GM23338 (cell line): ENCODE measurements at regions not wholly inside any gene's neighbourhood (a gene's known extent, or its start where the extent isn't known, plus 50 kb on each side); places are given as distances from the start of the nearest gene placed in this dataset.

ENCODE experiments used
- ATAC-seq: fragments of 200-7000 bp; cut with Tn5 transposase; 3 replicates; pipeline ENCODE4 v1.9.1; 2020
- DNase-seq: peaks from one replicate; pipeline ENCODE4 v3.0.0-alpha.2; 2015; ENCODE audit warnings: low spot score
- H2AFZ ChIP-seq: fragments of 200-600 bp; sonication (generic); 2 replicates; pipeline ENCODE4 v1.8.0; 2016; ENCODE audit warnings: antibody characterized with exemption, mild to moderate bottlenecking, moderate library complexity
- H3F3A ChIP-seq: fragments of 200-600 bp; sonication (generic); replicated peaks from 2 replicates; pipeline ENCODE4 v1.8.0; 2017; ENCODE audit warnings: antibody characterized with exemption, mixed run types, low read depth
- H3K27ac ChIP-seq: fragments of 200-600 bp; sonication (generic); 2 replicates; pipeline ENCODE4 v1.6.1; 2016; ENCODE audit warnings: low read depth
- H3K27me3 ChIP-seq: fragments of 200-600 bp; sonication (generic); 2 replicates; pipeline ENCODE4 v1.8.0; 2016; ENCODE audit warnings: mild to moderate bottlenecking, mixed run types, moderate library complexity; ENCODE audit not compliant: insufficient read depth
- H3K36me3 ChIP-seq: fragments of 200-600 bp; sonication (generic); 2 replicates; pipeline ENCODE4 v1.8.0; 2016; ENCODE audit warnings: mild to moderate bottlenecking; ENCODE audit not compliant: insufficient read depth
- H3K4me1 ChIP-seq: fragments of 200-600 bp; sonication (generic); 2 replicates; pipeline ENCODE4 v1.8.0; 2016; ENCODE audit warnings: mild to moderate bottlenecking, moderate library complexity; ENCODE audit not compliant: insufficient read depth
- H3K4me2 ChIP-seq: fragments of 200-600 bp; sonication (generic); 2 replicates; pipeline ENCODE4 v1.7.1; 2017; ENCODE audit warnings: mixed run types
- H3K4me3 ChIP-seq: fragments of 200-600 bp; sonication (generic); 2 replicates; pipeline ENCODE4 v1.6.1; 2016; ENCODE audit warnings: mixed run types
- H3K79me2 ChIP-seq: fragments of 200-600 bp; sonication (generic); replicated peaks from 2 replicates; pipeline ENCODE4 v1.8.0; 2017; ENCODE audit warnings: mild to moderate bottlenecking; ENCODE audit not compliant: insufficient read depth
- H3K9me2 ChIP-seq: fragments of 200-600 bp; sonication (generic); 2 replicates; pipeline ENCODE4 v1.8.0; 2017; ENCODE audit not compliant: insufficient read depth
- H4K20me1 ChIP-seq: fragments of 200-600 bp; sonication (generic); replicated peaks from 2 replicates; pipeline ENCODE4 v1.8.0; 2017; ENCODE audit warnings: mild to moderate bottlenecking; ENCODE audit not compliant: insufficient read depth
- H3K27ac Mint-ChIP-seq: 2 replicates; pipeline ENCODE4 v1.8.0; 2020; ENCODE audit warnings: inconsistent platforms, mild to moderate bottlenecking, moderate library complexity, mixed read lengths
- H3K27me3 Mint-ChIP-seq: 3 replicates; pipeline ENCODE4 v1.8.0; 2022; ENCODE audit warnings: low read depth, mild to moderate bottlenecking, moderate library complexity, mixed read lengths, inconsistent platforms; ENCODE audit not compliant: insufficient read depth, poor library complexity
- H3K36me3 Mint-ChIP-seq: 3 replicates; pipeline ENCODE4 v1.8.0; 2021; ENCODE audit warnings: low read depth, mild to moderate bottlenecking, inconsistent platforms, moderate library complexity, mixed read lengths
- H3K4me1 Mint-ChIP-seq: 3 replicates; pipeline ENCODE4 v1.8.0; 2020; ENCODE audit warnings: mild to moderate bottlenecking, inconsistent platforms, mixed read lengths
- H3K4me3 Mint-ChIP-seq: 3 replicates; pipeline ENCODE4 v1.8.0; 2021; ENCODE audit warnings: moderate library complexity, mild to moderate bottlenecking, inconsistent platforms, mixed read lengths
- H3K9me3 Mint-ChIP-seq: 3 replicates; pipeline ENCODE4 v1.8.0; 2020; ENCODE audit warnings: moderate library complexity, mild to moderate bottlenecking, inconsistent platforms, mixed read lengths
- CREB1 ChIP-seq: fragments of 250-450 bp; sonication (Bioruptor Pico); IDR thresholded peaks from 2 replicates; pipeline ENCODE4 v1.5.0; 2020; ENCODE audit warnings: low read depth, mild to moderate bottlenecking, moderate library complexity
- EZH2 ChIP-seq: fragments of 200-600 bp; sonication (generic); IDR thresholded peaks from one replicate; pipeline ENCODE4 v1.8.0; 2017; ENCODE audit warnings: antibody characterized with exemption, mild to moderate bottlenecking, low read depth; ENCODE audit not compliant: unreplicated experiment
- EZH2phosphoT487 ChIP-seq: fragments of 200-600 bp; sonication (generic); IDR thresholded peaks from one replicate; pipeline ENCODE4 v1.8.1; 2018; ENCODE audit warnings: antibody characterized with exemption; ENCODE audit not compliant: unreplicated experiment
- NANOG ChIP-seq: IDR thresholded peaks from 2 replicates; pipeline ENCODE4 v1.6.1; 2016; ENCODE audit warnings: antibody characterized with exemption, borderline replicate concordance
- REST ChIP-seq: IDR thresholded peaks from one replicate; pipeline ENCODE4 v1.6.1; 2018; ENCODE audit warnings: antibody characterized with exemption; ENCODE audit not compliant: unreplicated experiment
- STAT1 ChIP-seq: IDR thresholded peaks from one replicate; pipeline ENCODE4 v1.6.1; 2016; ENCODE audit warnings: antibody characterized with exemption; ENCODE audit not compliant: unreplicated experiment
- ZNF331 ChIP-seq: fragments of 250-450 bp; sonication (Bioruptor Pico); IDR thresholded peaks from 2 replicates; pipeline ENCODE4 v1.5.0; 2020; ENCODE audit warnings: low read depth, mild to moderate bottlenecking, moderate library complexity
- ZNF462 ChIP-seq: fragments of 250-450 bp; sonication (Bioruptor Pico); IDR thresholded peaks from 2 replicates; pipeline ENCODE4 v1.5.0; 2020; ENCODE audit warnings: mild to moderate bottlenecking, moderate library complexity

DNA sequence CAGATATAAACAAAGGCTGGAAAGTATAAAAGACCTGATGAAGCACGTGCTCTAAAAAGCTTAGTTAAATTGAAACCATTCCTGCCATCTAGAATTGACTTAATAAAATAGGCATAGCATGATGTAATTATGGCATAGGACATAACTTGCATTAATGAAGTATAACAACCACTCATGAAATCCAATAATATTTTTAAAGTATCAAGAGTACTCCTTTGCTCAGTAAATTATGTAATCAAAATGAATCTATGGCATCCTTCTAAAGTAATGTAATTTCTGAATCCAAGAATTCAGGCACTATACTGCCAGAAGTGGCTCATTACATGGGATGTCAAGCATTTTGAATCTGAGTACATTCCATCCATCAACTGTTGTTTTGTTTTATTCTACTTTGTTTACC lies 548.5 kb upstream of the NRP1 start:
- no peaks in the 10 kb centered on the region for H3K27me3 ChIP-seq
- no peaks in the 10 kb centered on the region for H3K4me1 Mint-ChIP-seq
- peaks cover 24% of the 10 kb centered on the region; the same call in 1 of the 2 replicates for H3K9me2 ChIP-seq
- H3F3A ChIP-seq: no peaks in the 10 kb centered on the region
- no peak overlapping the region for H2AFZ ChIP-seq
- no peaks in the 10 kb centered on the region for H3K36me3 ChIP-seq
- peaks cover 1% of the 10 kb centered on the region for H3K27me3 Mint-ChIP-seq
- no peaks in the 10 kb centered on the region for H3K79me2 ChIP-seq
- H4K20me1 ChIP-seq: no peaks in the 10 kb centered on the region
- no peak overlapping the region for H3K4me3 Mint-ChIP-seq
- ATAC-seq (no peak), DNase-seq (no peak)
- no peaks in the 10 kb centered on the region; the same call in 2 of the 3 replicates for H3K36me3 Mint-ChIP-seq
- H3K27ac Mint-ChIP-seq: no peak overlapping the region
- H3K9me3 Mint-ChIP-seq: no peaks in the 10 kb centered on the region
- no peak overlapping the region for H3K27ac ChIP-seq
- no peak overlapping the region for H3K4me2 ChIP-seq
- H3K4me3 ChIP-seq: no peak overlapping the region
- TF ChIP-seq REST: no peak
- TF ChIP-seq NANOG: no peak
- TF ChIP-seq EZH2phosphoT487: no peak
- no peak for TF ChIP-seq ZNF331
- no peak for TF ChIP-seq STAT1
- no peak for TF ChIP-seq EZH2
- no peak for TF ChIP-seq ZNF462 (CRISPR knock-in tag)
- no peak for TF ChIP-seq CREB1
- no peaks in the 10 kb centered on the region for H3K4me1 ChIP-seq
